DOHH2 (cell line): ENCODE measurements at regions not wholly inside any gene's neighbourhood (a gene's known extent, or its start where the extent isn't known, plus 50 kb on each side); places are given as distances from the start of the nearest gene placed in this dataset.

ENCODE experiments used
- H3F3A ChIP-seq: fragments of 200-600 bp; sonication (generic), shearing (Covaris generic); 2 replicates; pipeline ENCODE4 v1.6.0; 2016; ENCODE audit warnings: antibody characterized with exemption, mild to moderate bottlenecking; ENCODE audit not compliant: control insufficient read depth, insufficient read depth
- H3K27ac ChIP-seq: fragments of 200-600 bp; sonication (generic); 2 replicates; pipeline ENCODE4 v1.5.1; 2014; ENCODE audit warnings: low read depth, mild to moderate bottlenecking, low read length, moderate library complexity
- H3K27me3 ChIP-seq: fragments of 200-600 bp; sonication (generic); 2 replicates; pipeline ENCODE4 v1.6.1; 2014; ENCODE audit warnings: mild to moderate bottlenecking, low read length, mixed read lengths; ENCODE audit not compliant: control insufficient read depth
- H3K36me3 ChIP-seq: fragments of 200-600 bp; sonication (generic); 2 replicates; pipeline ENCODE4 v1.6.1; 2014; ENCODE audit warnings: mild to moderate bottlenecking, low read length, moderate library complexity, mixed read lengths; ENCODE audit not compliant: control insufficient read depth
- H3K4me1 ChIP-seq: fragments of 200-600 bp; sonication (generic); 2 replicates; pipeline ENCODE4 v1.6.1; 2014; ENCODE audit warnings: mild to moderate bottlenecking, low read length, mixed read lengths; ENCODE audit not compliant: control insufficient read depth
- H3K4me2 ChIP-seq: fragments of 200-600 bp; sonication (generic); 2 replicates; pipeline ENCODE4 v1.6.0; 2014; ENCODE audit warnings: mild to moderate bottlenecking, low read length, moderate library complexity
- H3K4me3 ChIP-seq: fragments of 200-600 bp; sonication (generic); 2 replicates; pipeline ENCODE4 v1.5.1; 2014; ENCODE audit warnings: mild to moderate bottlenecking, low read length, mixed read lengths
- H3K79me2 ChIP-seq: fragments of 200-600 bp; sonication (generic); 2 replicates; pipeline ENCODE4 v1.6.1; 2014; ENCODE audit warnings: mild to moderate bottlenecking, low read length, mixed read lengths; ENCODE audit not compliant: control insufficient read depth
- H3K9me2 ChIP-seq: fragments of 200-600 bp; sonication (generic); replicated peaks from 2 replicates; pipeline ENCODE4 v1.6.1; 2014; ENCODE audit warnings: mild to moderate bottlenecking, low read length, mixed read lengths; ENCODE audit not compliant: control insufficient read depth
- H3K9me3 ChIP-seq: fragments of 200-600 bp; sonication (generic); 2 replicates; pipeline ENCODE4 v1.6.1; 2014; ENCODE audit warnings: antibody characterized with exemption, low read length, mixed read lengths; ENCODE audit not compliant: control insufficient read depth, insufficient read depth
- H4K20me1 ChIP-seq: fragments of 200-600 bp; sonication (generic); 2 replicates; pipeline ENCODE4 v1.6.0; 2014; ENCODE audit warnings: low read depth, mild to moderate bottlenecking, antibody characterized with exemption, low read length, moderate library complexity; ENCODE audit not compliant: control insufficient read depth, insufficient read depth
- CTCF ChIP-seq: fragments of 200-600 bp; sonication (generic); IDR thresholded peaks from one replicate; pipeline ENCODE4 v1.5.1; 2014; ENCODE audit warnings: antibody characterized with exemption, mild to moderate bottlenecking, low read depth, low read length; ENCODE audit not compliant: poor library complexity, severe bottlenecking
- EZH2phosphoT487 ChIP-seq: fragments of 200-600 bp; sonication (generic); IDR thresholded peaks from 2 replicates; pipeline ENCODE4 v1.6.1; 2017; ENCODE audit warnings: borderline replicate concordance, mild to moderate bottlenecking, antibody characterized with exemption, low read length, moderate library complexity, mixed read lengths

DNA sequence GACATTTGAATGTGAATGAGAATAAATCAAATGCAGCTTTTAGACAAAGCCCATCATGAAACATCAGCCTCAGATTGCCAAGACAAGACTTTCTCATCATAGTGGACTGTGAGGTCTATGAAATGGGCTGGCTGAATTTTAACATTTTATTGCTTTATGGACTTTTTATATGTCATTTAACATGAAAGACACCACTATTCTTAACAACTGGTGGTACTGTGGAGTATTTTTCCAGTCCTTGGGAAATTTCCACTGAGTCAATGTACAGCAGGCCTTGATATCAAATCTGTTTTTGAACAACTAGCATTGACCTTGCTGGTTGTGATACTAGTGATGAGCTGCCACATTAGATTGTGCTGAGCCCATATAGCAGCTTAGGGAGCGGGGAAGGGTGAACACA lies 326.6 kb upstream of the CITED2 start:
- TF ChIP-seq EZH2phosphoT487 = no peak
- TF ChIP-seq CTCF = no peak
- no peak overlapping the region for H3K27ac ChIP-seq
- H3K27me3 ChIP-seq = no peaks in the 10 kb centered on the region
- no peaks in the 10 kb centered on the region for H3K9me2 ChIP-seq
- H3K79me2 ChIP-seq = no peaks in the 10 kb centered on the region
- no peaks in the 10 kb centered on the region for H4K20me1 ChIP-seq
- H3K4me3 ChIP-seq = no peak overlapping the region
- no peaks in the 10 kb centered on the region for H3K9me3 ChIP-seq
- H3K4me1 ChIP-seq = no peaks in the 10 kb centered on the region
- H3K4me2 ChIP-seq = no peak overlapping the region
- H3K36me3 ChIP-seq = no peaks in the 10 kb centered on the region
- H3F3A ChIP-seq = no peaks in the 10 kb centered on the region

DNA sequence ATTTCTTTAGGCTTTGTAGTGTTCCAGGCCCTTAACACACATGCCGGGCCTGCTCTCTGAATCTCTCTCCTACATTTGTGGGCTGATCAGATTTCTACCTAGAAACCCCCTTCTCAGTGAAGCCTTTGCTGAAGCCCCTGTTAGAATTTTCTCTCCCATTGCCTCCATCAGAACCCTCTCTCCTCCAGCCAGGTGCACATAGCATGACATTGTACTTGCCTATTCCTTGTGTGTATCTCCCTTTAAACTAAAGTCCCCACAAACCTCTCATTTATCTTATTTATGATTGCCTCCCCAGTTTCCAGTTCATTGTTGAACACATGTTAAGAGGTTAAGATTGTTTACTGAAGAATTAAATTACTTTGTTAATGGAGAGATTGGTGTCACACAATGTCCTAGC lies 325.5 kb upstream of the CITED2 start:
- Histone ChIP-seq H4K20me1 (no peaks in the 10 kb centered on the region), H3K4me3 (no peak overlapping the region), H3K4me1 (no peaks in the 10 kb centered on the region), H3K27ac (no peak overlapping the region), H3K27me3 (no peaks in the 10 kb centered on the region), H3K9me2 (no peaks in the 10 kb centered on the region), H3K36me3 (no peaks in the 10 kb centered on the region), H3F3A (no peaks in the 10 kb centered on the region), H3K9me3 (no peaks in the 10 kb centered on the region), H3K79me2 (no peaks in the 10 kb centered on the region), H3K4me2 (no peak overlapping the region)
- TF ChIP-seq EZH2phosphoT487 = no peak
- TF ChIP-seq CTCF = no peak

DNA sequence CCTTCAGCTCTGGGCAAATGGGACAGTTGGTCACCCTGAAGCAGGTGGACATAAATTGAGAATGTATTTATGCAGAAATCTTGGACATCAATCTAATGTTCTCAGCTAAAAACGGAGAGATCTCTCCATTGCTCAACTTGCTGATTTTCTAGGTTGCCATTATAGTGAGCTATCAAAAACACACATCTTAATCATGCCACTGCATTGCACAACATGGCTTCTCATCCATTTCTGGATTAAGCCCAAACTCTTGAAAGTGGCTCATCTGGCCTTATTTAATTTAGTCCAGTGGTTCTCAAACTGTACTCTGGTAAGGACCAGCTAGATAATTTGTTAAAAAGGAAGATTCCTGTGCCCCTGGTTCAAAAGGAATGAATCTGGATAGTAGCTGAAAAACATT lies 324.9 kb upstream of the CITED2 start:
- Histone ChIP-seq H3K9me2 (no peaks in the 10 kb centered on the region), H3K9me3 (no peaks in the 10 kb centered on the region), H3K36me3 (no peaks in the 10 kb centered on the region), H3K4me3 (no peak overlapping the region), H3F3A (no peaks in the 10 kb centered on the region), H3K4me1 (no peaks in the 10 kb centered on the region), H3K4me2 (no peak overlapping the region), H3K27me3 (no peaks in the 10 kb centered on the region), H4K20me1 (no peaks in the 10 kb centered on the region), H3K27ac (no peak overlapping the region), H3K79me2 (no peaks in the 10 kb centered on the region)
- TF ChIP-seq CTCF (no peak), EZH2phosphoT487 (no peak)
